ENCODE measurements at regions not wholly inside any gene's neighbourhood (a gene's known extent, or its start where the extent isn't known, plus 50 kb on each side); places are given as distances from the start of the nearest gene placed in this dataset.

DNA sequence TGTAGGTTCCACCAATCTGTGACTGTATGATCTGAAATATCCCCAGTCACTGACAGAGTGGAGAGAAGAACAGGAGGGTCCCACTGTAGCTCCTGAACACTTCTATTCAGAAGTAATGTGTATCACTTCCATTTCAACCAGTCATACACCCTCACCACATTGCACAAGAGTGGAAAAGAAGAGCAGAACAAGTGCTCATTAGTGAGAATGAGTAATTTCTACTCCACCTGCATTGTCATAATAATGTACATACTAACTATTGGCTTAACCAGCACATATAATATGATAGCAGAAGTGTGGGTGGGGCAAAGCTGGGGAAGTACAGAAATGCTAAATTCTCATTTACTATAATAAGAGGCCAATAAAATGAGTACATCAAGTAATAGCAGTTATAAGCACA, 342.7 kb downstream of the LMO7 start:
- TF ChIP-seq POLR2A (IDR thresholded peaks at IDR 0.05) = no peak
- TF ChIP-seq, protein P1, sequence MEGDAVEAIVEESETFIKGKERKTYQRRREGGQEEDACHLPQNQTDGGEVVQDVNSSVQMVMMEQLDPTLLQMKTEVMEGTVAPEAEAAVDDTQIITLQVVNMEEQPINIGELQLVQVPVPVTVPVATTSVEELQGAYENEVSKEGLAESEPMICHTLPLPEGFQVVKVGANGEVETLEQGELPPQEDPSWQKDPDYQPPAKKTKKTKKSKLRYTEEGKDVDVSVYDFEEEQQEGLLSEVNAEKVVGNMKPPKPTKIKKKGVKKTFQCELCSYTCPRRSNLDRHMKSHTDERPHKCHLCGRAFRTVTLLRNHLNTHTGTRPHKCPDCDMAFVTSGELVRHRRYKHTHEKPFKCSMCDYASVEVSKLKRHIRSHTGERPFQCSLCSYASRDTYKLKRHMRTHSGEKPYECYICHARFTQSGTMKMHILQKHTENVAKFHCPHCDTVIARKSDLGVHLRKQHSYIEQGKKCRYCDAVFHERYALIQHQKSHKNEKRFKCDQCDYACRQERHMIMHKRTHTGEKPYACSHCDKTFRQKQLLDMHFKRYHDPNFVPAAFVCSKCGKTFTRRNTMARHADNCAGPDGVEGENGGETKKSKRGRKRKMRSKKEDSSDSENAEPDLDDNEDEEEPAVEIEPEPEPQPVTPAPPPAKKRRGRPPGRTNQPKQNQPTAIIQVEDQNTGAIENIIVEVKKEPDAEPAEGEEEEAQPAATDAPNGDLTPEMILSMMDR (IDR thresholded peaks at IDR 0.05) = no peak
- H3K9me3 ChIP-seq = no peaks in the 10 kb centered on the region
- no peaks in the 10 kb centered on the region for H3K36me3 ChIP-seq (ENCODE audit: low read depth, missing control alignments)
- H3K27ac ChIP-seq = no peak overlapping the region
- no peaks in the 10 kb centered on the region for H3K27me3 ChIP-seq
- no peak overlapping the region for H3K4me3 ChIP-seq
- intact Hi-C loops (cut with DNase I; ENCODE audit: low total_unique reads) = no loop called here
- DNase-seq = no peak
- H3K4me1 ChIP-seq = no peaks in the 10 kb centered on the region

DNA sequence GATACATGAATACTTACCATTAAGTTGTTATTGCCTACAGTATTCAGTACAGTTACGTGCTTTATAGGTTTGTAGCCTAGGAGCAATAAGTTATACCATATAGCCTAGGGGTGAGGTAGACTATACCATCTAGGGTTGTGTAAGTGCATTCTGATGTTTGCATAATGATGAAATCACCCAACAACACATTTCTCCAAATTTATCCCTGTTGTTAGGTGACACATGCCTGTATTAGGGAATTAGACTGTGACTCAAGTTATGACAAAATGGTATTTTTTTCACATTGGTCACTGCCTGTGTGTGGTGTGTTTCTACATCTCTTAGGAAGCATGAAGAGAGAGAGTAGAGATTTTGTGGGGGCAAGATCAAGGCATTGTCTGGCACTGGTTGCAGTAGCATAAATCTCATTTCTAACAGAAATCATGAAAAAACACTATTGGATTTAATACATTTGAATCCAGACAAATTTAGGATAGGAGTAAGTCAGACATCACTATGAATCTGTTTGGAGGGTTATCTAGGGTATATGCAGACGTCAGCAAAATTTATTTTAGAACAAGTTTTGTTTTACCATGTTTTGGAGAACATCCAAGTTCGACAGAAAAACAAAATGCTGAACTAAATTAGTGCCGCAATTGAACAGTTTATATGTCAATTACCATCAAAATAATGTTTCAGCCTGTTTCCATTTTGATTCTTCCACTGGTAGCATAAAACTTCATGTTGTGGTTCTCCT, 332.1 kb downstream of the LMO7 start:
- H3K9me3 ChIP-seq = no peaks in the 10 kb centered on the region
- H3K27me3 ChIP-seq = no peaks in the 10 kb centered on the region
- H3K27ac ChIP-seq = no peak overlapping the region
- 83 to 85% methylated on average over 4 of the region's 4 CpGs for WGBS, 2 donors
- no peaks in the 10 kb centered on the region for H3K4me1 ChIP-seq
- no peak for DNase-seq
- H3K4me3 ChIP-seq = no peak overlapping the region
- TF ChIP-seq, protein P1 (IDR thresholded peaks at IDR 0.05) = no peak
- no peak for TF ChIP-seq POLR2A (IDR thresholded peaks at IDR 0.05)
- intact Hi-C loops (cut with DNase I; ENCODE audit: low total_unique reads) = loop anchor here (5.0 kb wide), 1 partner anchor 1656 kb away; no protein-coding TSS in a partner anchor
- H3K36me3 ChIP-seq (ENCODE audit: low read depth, missing control alignments) = no peaks in the 10 kb centered on the region

DNA sequence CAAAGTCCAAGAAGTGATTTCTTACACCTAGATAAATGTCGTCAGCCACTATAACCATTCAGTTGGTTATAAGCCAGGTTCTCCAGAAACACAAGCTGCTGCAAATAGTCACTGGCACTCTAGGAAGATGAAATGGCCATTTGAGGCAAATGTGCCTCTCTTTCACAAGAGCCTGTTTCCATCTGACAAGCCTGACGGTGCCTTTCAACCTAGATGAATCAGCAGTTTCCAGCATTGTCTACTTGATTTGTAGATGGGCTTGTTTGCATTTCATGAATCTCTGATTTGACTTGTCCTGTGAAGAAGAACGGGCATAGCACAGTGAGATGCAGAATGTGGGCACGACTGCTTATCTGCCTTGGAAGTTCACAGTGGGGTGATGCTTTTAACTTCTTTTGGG, 327.2 kb downstream of the LMO7 start:
- WGBS, 2 donors = 54 to 58% methylated on average over 4 of the region's 4 CpGs

DNA sequence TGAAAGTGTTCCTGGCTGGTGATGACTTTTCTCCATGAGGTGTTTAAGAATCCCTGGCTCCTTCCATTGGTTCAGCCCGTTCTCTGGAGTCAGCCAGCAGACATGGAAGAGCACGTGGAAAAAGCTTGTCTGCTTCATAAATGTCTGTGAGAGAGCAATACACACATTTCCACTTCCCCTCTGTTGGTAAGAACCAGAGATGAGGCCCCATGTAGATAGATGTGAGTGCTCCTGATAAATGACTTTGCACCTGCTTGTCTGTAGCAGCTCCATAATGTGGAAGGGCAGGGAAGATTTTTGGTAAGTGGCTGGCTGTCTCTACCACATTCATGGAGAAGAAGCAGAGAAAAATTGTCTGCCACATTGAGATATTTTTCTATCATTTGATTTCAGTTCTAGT, 325.8 kb downstream of the LMO7 start:
- Histone ChIP-seq H3K27ac (no peak overlapping the region), H3K4me3 (no peak overlapping the region), H3K4me1 (no peaks in the 10 kb centered on the region), H3K9me3 (no peaks in the 10 kb centered on the region), H3K36me3 (ENCODE audit: low read depth, missing control alignments) (no peaks in the 10 kb centered on the region), H3K27me3 (no peaks in the 10 kb centered on the region)
- TF ChIP-seq, protein P1 (IDR thresholded peaks at IDR 0.05) = no peak
- TF ChIP-seq POLR2A (IDR thresholded peaks at IDR 0.05) = no peak
- no peak for DNase-seq
- intact Hi-C loops (cut with DNase I; ENCODE audit: low total_unique reads) = no loop called here
- WGBS, 2 donors = 20 to 82% methylated on average over 1 to 2 of the region's 2 CpGs

More for the DNA sequence above, 327.2 kb downstream of the LMO7 start:
- H3K9me3 ChIP-seq = no peaks in the 10 kb centered on the region
- no peaks in the 10 kb centered on the region for H3K36me3 ChIP-seq (ENCODE audit: low read depth, missing control alignments)
- no peaks in the 10 kb centered on the region for H3K27me3 ChIP-seq
- no peak overlapping the region for H3K27ac ChIP-seq
- H3K4me1 ChIP-seq = no peaks in the 10 kb centered on the region
- DNase-seq = no peak
- no peak overlapping the region for H3K4me3 ChIP-seq
- TF ChIP-seq, protein P1 (IDR thresholded peaks at IDR 0.05) = no peak
- TF ChIP-seq POLR2A (IDR thresholded peaks at IDR 0.05) = no peak
- intact Hi-C loops (cut with DNase I; ENCODE audit: low total_unique reads) = no loop called here

DNA sequence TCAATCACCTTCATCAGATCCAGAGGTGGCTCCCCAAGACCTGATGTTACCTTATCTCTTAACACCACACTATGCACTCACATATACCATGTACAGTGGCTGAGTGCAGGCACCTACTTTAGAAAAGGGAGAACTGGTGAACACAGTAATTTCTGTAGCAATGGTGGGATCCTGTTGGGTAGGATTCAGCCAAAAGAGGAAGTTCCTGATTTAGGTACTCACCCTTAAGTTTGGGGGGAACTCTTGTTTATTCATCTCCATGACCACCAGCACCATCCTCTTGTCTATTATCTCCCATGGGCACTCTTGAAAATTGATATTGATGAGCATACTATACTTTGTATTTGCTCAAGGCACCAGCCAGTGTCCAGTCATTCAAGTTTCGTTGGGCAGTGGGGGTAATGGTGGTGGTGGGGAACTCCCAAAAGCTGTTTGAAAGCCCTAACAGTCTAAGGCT, 324.4 kb downstream of the LMO7 start:
- no peaks in the 10 kb centered on the region for H3K9me3 ChIP-seq
- TF ChIP-seq, protein P1 (IDR thresholded peaks at IDR 0.05) = no peak
- no peak for TF ChIP-seq POLR2A (IDR thresholded peaks at IDR 0.05)
- H3K27me3 ChIP-seq = no peaks in the 10 kb centered on the region
- DNase-seq = no peak
- H3K4me3 ChIP-seq = no peak overlapping the region
- 86 to 94% methylated on average over 1 of the region's 1 CpG for WGBS, 2 donors
- H3K4me1 ChIP-seq = no peaks in the 10 kb centered on the region
- no peak overlapping the region for H3K27ac ChIP-seq
- H3K36me3 ChIP-seq (ENCODE audit: low read depth, missing control alignments) = no peaks in the 10 kb centered on the region
- intact Hi-C loops (cut with DNase I; ENCODE audit: low total_unique reads) = no loop called here

Data from testis (tissue), 2 donors.